SK-N-SH (cell line): ENCODE measurements at regions not wholly inside any gene's neighbourhood (a gene's known extent, or its start where the extent isn't known, plus 50 kb on each side); places are given as distances from the start of the nearest gene placed in this dataset.

Experiments used
- CHD2 ChIP-seq: fragments of 150-350 bp; IDR thresholded peaks from 2 replicates; pipeline ENCODE4 v1.6.1; 2018; ENCODE audit warnings: low read length; ENCODE audit not compliant: partially characterized antibody
- ELF1 ChIP-seq: IDR thresholded peaks from 2 replicates; pipeline ENCODE4 v1.4.0; 2012
- EP300 ChIP-seq, 2 experiments: IDR thresholded peaks; 2 replicates each; pipeline versions ENCODE4 v1.4.0 to v1.6.1; 2012; ENCODE audit warnings: borderline replicate concordance in 1 of 2, low read depth in 1 of 2, low read length in 1 of 2
- FOSL2 ChIP-seq: IDR thresholded peaks from 2 replicates; pipeline ENCODE4 v1.4.0; 2012; ENCODE audit warnings: low read depth, mild to moderate bottlenecking, moderate library complexity, borderline replicate concordance
- FOXJ3 ChIP-seq: sonication (generic); formaldehyde crosslinking; IDR thresholded peaks from 2 replicates; pipeline ENCODE4 v1.5.1; 2020; ENCODE audit warnings: mild to moderate bottlenecking, missing genetic modification reagents
- FOXM1 ChIP-seq: IDR thresholded peaks from 2 replicates; pipeline ENCODE4 v1.4.0; 2012; ENCODE audit warnings: low read depth, mild to moderate bottlenecking
- JUND ChIP-seq: IDR thresholded peaks from 2 replicates; pipeline ENCODE4 v1.4.0; 2012
- MXI1 ChIP-seq: IDR thresholded peaks from 2 replicates; pipeline ENCODE4 v1.6.1; 2012; ENCODE audit warnings: mild to moderate bottlenecking, low read depth, low read length, improper control_type of control experiment
- NRF1 ChIP-seq: IDR thresholded peaks from 2 replicates; pipeline ENCODE4 v1.6.1; 2012; ENCODE audit warnings: low read depth, mild to moderate bottlenecking, low read length
- RAD21 ChIP-seq: IDR thresholded peaks from 2 replicates; pipeline ENCODE4 v1.6.1; 2012; ENCODE audit warnings: mild to moderate bottlenecking, low read length
- SIN3A ChIP-seq: IDR thresholded peaks from 2 replicates; pipeline ENCODE4 v1.6.1; 2012; ENCODE audit warnings: low read depth, mild to moderate bottlenecking, low read length, moderate library complexity, borderline replicate concordance
- SMC3 ChIP-seq: IDR thresholded peaks from 2 replicates; pipeline ENCODE4 v1.6.1; 2012; ENCODE audit warnings: low read depth, low read length, improper control_type of control experiment
- TAF1 ChIP-seq: IDR thresholded peaks from 2 replicates; pipeline ENCODE4 v1.6.1; 2012; ENCODE audit warnings: low read depth, mild to moderate bottlenecking, low read length, moderate library complexity, borderline replicate concordance
- TCF12 ChIP-seq: IDR thresholded peaks from 2 replicates; pipeline ENCODE4 v1.4.0; 2012
- YY1 ChIP-seq: IDR thresholded peaks from 2 replicates; pipeline ENCODE4 v1.4.0; 2012; ENCODE audit warnings: low read depth, mild to moderate bottlenecking
- TF ChIP-seq, protein P1 (sequence below): IDR thresholded peaks from 2 replicates; pipeline ENCODE4 v1.4.0; 2012; ENCODE audit warnings: low read depth, borderline replicate concordance
- TF ChIP-seq, protein P2 (sequence below): IDR thresholded peaks from 2 replicates; pipeline ENCODE4 v1.4.0; 2012; ENCODE audit warnings: low read depth
- TF ChIP-seq, protein P3 (sequence below): IDR thresholded peaks from 2 replicates; pipeline ENCODE4 v1.4.0; 2012; ENCODE audit warnings: low read depth, borderline replicate concordance
- TF ChIP-seq, protein P4 (sequence below): IDR thresholded peaks from 2 replicates; pipeline ENCODE4 v1.6.1; 2012; ENCODE audit warnings: mild to moderate bottlenecking, low read depth, low read length, moderate library complexity
- TF ChIP-seq, protein P5 (sequence below): fragments of 150-350 bp; IDR thresholded peaks from 2 replicates; pipeline ENCODE4 v1.6.1; 2016; ENCODE audit warnings: mild to moderate bottlenecking, low read depth, low read length
- TF ChIP-seq, protein P6 (sequence below): fragments of 200-600 bp; sonication (generic); IDR thresholded peaks from 2 replicates; pipeline ENCODE4 v1.6.1; 2017; ENCODE audit warnings: antibody characterized with exemption, mild to moderate bottlenecking, moderate library complexity

GRCh38 chr1:56376188-56376984 lies 203.0 kb downstream of the PLPP3 start (continued):
- TF ChIP-seq FOXM1, result no peak
- TF ChIP-seq, protein P1, sequence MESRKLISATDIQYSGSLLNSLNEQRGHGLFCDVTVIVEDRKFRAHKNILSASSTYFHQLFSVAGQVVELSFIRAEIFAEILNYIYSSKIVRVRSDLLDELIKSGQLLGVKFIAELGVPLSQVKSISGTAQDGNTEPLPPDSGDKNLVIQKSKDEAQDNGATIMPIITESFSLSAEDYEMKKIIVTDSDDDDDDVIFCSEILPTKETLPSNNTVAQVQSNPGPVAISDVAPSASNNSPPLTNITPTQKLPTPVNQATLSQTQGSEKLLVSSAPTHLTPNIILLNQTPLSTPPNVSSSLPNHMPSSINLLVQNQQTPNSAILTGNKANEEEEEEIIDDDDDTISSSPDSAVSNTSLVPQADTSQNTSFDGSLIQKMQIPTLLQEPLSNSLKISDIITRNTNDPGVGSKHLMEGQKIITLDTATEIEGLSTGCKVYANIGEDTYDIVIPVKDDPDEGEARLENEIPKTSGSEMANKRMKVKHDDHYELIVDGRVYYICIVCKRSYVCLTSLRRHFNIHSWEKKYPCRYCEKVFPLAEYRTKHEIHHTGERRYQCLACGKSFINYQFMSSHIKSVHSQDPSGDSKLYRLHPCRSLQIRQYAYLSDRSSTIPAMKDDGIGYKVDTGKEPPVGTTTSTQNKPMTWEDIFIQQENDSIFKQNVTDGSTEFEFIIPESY, result no peak
- TF ChIP-seq SIN3A, result no peak
- TF ChIP-seq SMC3, result no peak
- peak; percentile 31 for TF ChIP-seq JUND
- TF ChIP-seq TCF12, result peak; percentile 72
- no peak for TF ChIP-seq CHD2
- no peak for TF ChIP-seq RAD21
- no peak for TF ChIP-seq YY1
- TF ChIP-seq EP300 (IDR thresholded peaks at IDR 0.05; ENCODE audit: borderline replicate concordance in 1 of 2, low read depth in 1 of 2, low read length in 1 of 2), result peak in 1 of 2 experiments; percentile 55; a peak in 1 of 4 replicates
- no peak for TF ChIP-seq ELF1
- peak; percentile 28; the same call in 1 of the 2 replicates for TF ChIP-seq TAF1
- TF ChIP-seq, protein P2, sequence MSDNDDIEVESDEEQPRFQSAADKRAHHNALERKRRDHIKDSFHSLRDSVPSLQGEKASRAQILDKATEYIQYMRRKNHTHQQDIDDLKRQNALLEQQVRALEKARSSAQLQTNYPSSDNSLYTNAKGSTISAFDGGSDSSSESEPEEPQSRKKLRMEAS, result no peak
- no peak for TF ChIP-seq MXI1
- TF ChIP-seq FOSL2, result peak; percentile 67; the same call in 1 of the 2 replicates
- no peak for TF ChIP-seq FOXJ3 (CRISPR knock-in tag)
- TF ChIP-seq, protein P3, sequence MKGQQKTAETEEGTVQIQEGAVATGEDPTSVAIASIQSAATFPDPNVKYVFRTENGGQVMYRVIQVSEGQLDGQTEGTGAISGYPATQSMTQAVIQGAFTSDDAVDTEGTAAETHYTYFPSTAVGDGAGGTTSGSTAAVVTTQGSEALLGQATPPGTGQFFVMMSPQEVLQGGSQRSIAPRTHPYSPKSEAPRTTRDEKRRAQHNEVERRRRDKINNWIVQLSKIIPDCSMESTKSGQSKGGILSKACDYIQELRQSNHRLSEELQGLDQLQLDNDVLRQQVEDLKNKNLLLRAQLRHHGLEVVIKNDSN, result no peak
- TF ChIP-seq, protein P4, sequence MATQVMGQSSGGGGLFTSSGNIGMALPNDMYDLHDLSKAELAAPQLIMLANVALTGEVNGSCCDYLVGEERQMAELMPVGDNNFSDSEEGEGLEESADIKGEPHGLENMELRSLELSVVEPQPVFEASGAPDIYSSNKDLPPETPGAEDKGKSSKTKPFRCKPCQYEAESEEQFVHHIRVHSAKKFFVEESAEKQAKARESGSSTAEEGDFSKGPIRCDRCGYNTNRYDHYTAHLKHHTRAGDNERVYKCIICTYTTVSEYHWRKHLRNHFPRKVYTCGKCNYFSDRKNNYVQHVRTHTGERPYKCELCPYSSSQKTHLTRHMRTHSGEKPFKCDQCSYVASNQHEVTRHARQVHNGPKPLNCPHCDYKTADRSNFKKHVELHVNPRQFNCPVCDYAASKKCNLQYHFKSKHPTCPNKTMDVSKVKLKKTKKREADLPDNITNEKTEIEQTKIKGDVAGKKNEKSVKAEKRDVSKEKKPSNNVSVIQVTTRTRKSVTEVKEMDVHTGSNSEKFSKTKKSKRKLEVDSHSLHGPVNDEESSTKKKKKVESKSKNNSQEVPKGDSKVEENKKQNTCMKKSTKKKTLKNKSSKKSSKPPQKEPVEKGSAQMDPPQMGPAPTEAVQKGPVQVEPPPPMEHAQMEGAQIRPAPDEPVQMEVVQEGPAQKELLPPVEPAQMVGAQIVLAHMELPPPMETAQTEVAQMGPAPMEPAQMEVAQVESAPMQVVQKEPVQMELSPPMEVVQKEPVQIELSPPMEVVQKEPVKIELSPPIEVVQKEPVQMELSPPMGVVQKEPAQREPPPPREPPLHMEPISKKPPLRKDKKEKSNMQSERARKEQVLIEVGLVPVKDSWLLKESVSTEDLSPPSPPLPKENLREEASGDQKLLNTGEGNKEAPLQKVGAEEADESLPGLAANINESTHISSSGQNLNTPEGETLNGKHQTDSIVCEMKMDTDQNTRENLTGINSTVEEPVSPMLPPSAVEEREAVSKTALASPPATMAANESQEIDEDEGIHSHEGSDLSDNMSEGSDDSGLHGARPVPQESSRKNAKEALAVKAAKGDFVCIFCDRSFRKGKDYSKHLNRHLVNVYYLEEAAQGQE, result no peak
- TF ChIP-seq, protein P5, sequence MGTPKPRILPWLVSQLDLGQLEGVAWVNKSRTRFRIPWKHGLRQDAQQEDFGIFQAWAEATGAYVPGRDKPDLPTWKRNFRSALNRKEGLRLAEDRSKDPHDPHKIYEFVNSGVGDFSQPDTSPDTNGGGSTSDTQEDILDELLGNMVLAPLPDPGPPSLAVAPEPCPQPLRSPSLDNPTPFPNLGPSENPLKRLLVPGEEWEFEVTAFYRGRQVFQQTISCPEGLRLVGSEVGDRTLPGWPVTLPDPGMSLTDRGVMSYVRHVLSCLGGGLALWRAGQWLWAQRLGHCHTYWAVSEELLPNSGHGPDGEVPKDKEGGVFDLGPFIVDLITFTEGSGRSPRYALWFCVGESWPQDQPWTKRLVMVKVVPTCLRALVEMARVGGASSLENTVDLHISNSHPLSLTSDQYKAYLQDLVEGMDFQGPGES, result no peak
- TF ChIP-seq, protein P6, sequence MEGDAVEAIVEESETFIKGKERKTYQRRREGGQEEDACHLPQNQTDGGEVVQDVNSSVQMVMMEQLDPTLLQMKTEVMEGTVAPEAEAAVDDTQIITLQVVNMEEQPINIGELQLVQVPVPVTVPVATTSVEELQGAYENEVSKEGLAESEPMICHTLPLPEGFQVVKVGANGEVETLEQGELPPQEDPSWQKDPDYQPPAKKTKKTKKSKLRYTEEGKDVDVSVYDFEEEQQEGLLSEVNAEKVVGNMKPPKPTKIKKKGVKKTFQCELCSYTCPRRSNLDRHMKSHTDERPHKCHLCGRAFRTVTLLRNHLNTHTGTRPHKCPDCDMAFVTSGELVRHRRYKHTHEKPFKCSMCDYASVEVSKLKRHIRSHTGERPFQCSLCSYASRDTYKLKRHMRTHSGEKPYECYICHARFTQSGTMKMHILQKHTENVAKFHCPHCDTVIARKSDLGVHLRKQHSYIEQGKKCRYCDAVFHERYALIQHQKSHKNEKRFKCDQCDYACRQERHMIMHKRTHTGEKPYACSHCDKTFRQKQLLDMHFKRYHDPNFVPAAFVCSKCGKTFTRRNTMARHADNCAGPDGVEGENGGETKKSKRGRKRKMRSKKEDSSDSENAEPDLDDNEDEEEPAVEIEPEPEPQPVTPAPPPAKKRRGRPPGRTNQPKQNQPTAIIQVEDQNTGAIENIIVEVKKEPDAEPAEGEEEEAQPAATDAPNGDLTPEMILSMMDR, result no peak
- no peak for TF ChIP-seq NRF1
- TF ChIP-seq, all 33 proteins: peak for 9
